Right atrium auricular region (tissue), 2 donors: ENCODE measurements at regions not wholly inside any gene's neighbourhood (a gene's known extent, or its start where the extent isn't known, plus 50 kb on each side); places are given as distances from the start of the nearest gene placed in this dataset.

Source experiments
- DNase-seq: peaks from one replicate; pipeline ENCODE4 v3.0.0-alpha.2; 2019; ENCODE audit warnings: low spot score
- H3K27ac ChIP-seq, 2 donors: fragments of 200-600 bp; sonication (generic); 1 replicate in 1 of 2; 2 replicates in 1 of 2; pipeline ENCODE4 v1.5.1; 2016 to 2019
- H3K27me3 ChIP-seq, 2 donors: fragments of 200-600 bp; sonication (generic); one replicate each; pipeline versions ENCODE4 v1.5.1 to v1.6.0; 2017 to 2019
- H3K36me3 ChIP-seq: fragments of 200-600 bp; sonication (generic); one replicate; pipeline ENCODE4 v1.5.1; 2016
- H3K4me1 ChIP-seq, 2 donors: fragments of 200-600 bp; sonication (generic); one replicate each; pipeline versions ENCODE4 v1.5.1 to v1.6.0; 2017 to 2019
- H3K4me3 ChIP-seq, 2 donors: fragments of 200-600 bp; sonication (generic); 1 replicate in 1 of 2; 2 replicates in 1 of 2; pipeline ENCODE4 v1.5.1; 2017 to 2019; ENCODE audit warnings: mild to moderate bottlenecking in 1 of 2, moderate library complexity in 1 of 2
- H3K9me3 ChIP-seq, 2 donors: fragments of 200-600 bp; sonication (generic); one replicate each; pipeline ENCODE4 v1.5.1; 2019
- CTCF ChIP-seq, 2 donors: fragments of 200-600 bp; sonication (generic); IDR thresholded peaks; one replicate each; pipeline ENCODE4 v1.5.1; 2019; ENCODE audit warnings: antibody characterized with exemption in 2 of 2

GRCh38 chr17:36739208-36739607 is 137.8 kb downstream of the MRM1 start:
- no peaks in the 10 kb centered on the region for H3K36me3 ChIP-seq
- no peak for DNase-seq
- H3K27ac ChIP-seq, result no peak overlapping the region
- no peak overlapping the region for H3K4me3 ChIP-seq
- no peaks in the 10 kb centered on the region for H3K27me3 ChIP-seq
- no peak for TF ChIP-seq CTCF (IDR thresholded peaks at IDR 0.05)
- no peaks in the 10 kb centered on the region for H3K9me3 ChIP-seq
- no peaks in the 10 kb centered on the region for H3K4me1 ChIP-seq

- Histone ChIP-seq H3K27me3 (no peaks in the 10 kb centered on the region), H3K27ac (no peak overlapping the region), H3K4me1 (no peaks in the 10 kb centered on the region), H3K9me3 (no peaks in the 10 kb centered on the region), H3K36me3 (no peaks in the 10 kb centered on the region), H3K4me3 (no peak overlapping the region)
- TF ChIP-seq CTCF (IDR thresholded peaks at IDR 0.05), result no peak
- no peak for DNase-seq
Observed at GRCh38 chr17:36740157-36740556, 138.8 kb downstream of the MRM1 start.

GRCh38 chr17:36741019-36741902 is 139.9 kb downstream of the MRM1 start:
- H3K27me3 ChIP-seq, result no peaks in the 10 kb centered on the region
- no peak overlapping the region for H3K27ac ChIP-seq
- no peak for DNase-seq
- H3K9me3 ChIP-seq, result no peaks in the 10 kb centered on the region
- no peaks in the 10 kb centered on the region for H3K36me3 ChIP-seq
- H3K4me3 ChIP-seq, result no peak overlapping the region
- no peaks in the 10 kb centered on the region for H3K4me1 ChIP-seq
- no peak for TF ChIP-seq CTCF (IDR thresholded peaks at IDR 0.05)

GRCh38 chr17:36742267-36743000 is 141.1 kb downstream of the MRM1 start:
- TF ChIP-seq CTCF (IDR thresholded peaks at IDR 0.05), result no peak
- H3K36me3 ChIP-seq, result no peaks in the 10 kb centered on the region
- H3K27me3 ChIP-seq, result no peaks in the 10 kb centered on the region
- no peak overlapping the region for H3K27ac ChIP-seq
- no peak overlapping the region for H3K4me3 ChIP-seq
- H3K4me1 ChIP-seq, result no peaks in the 10 kb centered on the region
- no peak for DNase-seq
- H3K9me3 ChIP-seq, result no peaks in the 10 kb centered on the region

GRCh38 chr17:36743130-36743529 is 141.7 kb downstream of the MRM1 start:
- TF ChIP-seq CTCF (IDR thresholded peaks at IDR 0.05), result no peak
- Histone ChIP-seq H3K27me3 (no peaks in the 10 kb centered on the region), H3K4me3 (no peak overlapping the region), H3K4me1 (no peaks in the 10 kb centered on the region), H3K9me3 (no peaks in the 10 kb centered on the region), H3K36me3 (no peaks in the 10 kb centered on the region), H3K27ac (no peak overlapping the region)
- DNase-seq, result no peak
